Mesodermal cell (in vitro differentiated cells): ENCODE measurements at regions not wholly inside any gene's neighbourhood (a gene's known extent, or its start where the extent isn't known, plus 50 kb on each side); places are given as distances from the start of the nearest gene placed in this dataset.
"Not testable (repeated sequence)": the region's sequence is repeated elsewhere in the genome, so short reads cannot be mapped to it uniquely, and the experiment has no call there.

Experiments used
- H3K27ac ChIP-seq: 2 replicates; pipeline ENCODE4 v1.7.0; 2013; ENCODE audit warnings: mild to moderate bottlenecking, low read depth, low read length, moderate library complexity; ENCODE audit not compliant: severe bottlenecking
- H3K36me3 ChIP-seq: 2 replicates; pipeline ENCODE4 v1.7.1; 2013; ENCODE audit warnings: mild to moderate bottlenecking, low read length, moderate library complexity; ENCODE audit not compliant: control insufficient read depth, insufficient read depth
- H3K4me1 ChIP-seq: one replicate; pipeline ENCODE4 v1.7.1; 2013; ENCODE audit warnings: mild to moderate bottlenecking, low read length; ENCODE audit not compliant: insufficient read depth, control insufficient read depth, poor library complexity, severe bottlenecking
- H3K4me3 ChIP-seq: 2 replicates; pipeline ENCODE4 v1.7.0; 2013; ENCODE audit warnings: low read length, control low read depth, mild to moderate bottlenecking; ENCODE audit not compliant: insufficient read depth, poor library complexity, severe bottlenecking; ENCODE audit errors: extremely low read depth
- H3K9me3 ChIP-seq: 2 replicates; pipeline ENCODE4 v1.7.1; 2013; ENCODE audit warnings: mild to moderate bottlenecking, low read length, moderate library complexity; ENCODE audit not compliant: control insufficient read depth
- WGBS, 2 experiments: methylation state at CpG; one replicate each; pipeline ENCODE4 v1.1.5; 2013; ENCODE audit warnings: missing lambda C conversion rate in 2 of 2; ENCODE audit not compliant: insufficient coverage in 2 of 2; 5-methylcytosine and 5-hydroxymethylcytosine counted together

GRCh38 chr16:29228664-29229611 lies 177.6 kb downstream of the NPIPB11 start:
- not testable (repeated sequence) for H3K9me3 ChIP-seq, H3K4me1 ChIP-seq, H3K27ac ChIP-seq, H3K36me3 ChIP-seq, H3K4me3 ChIP-seq
- 85 to 90% methylated on average over 10 of the region's 29 CpGs for WGBS, 2 experiments

- H3K9me3 ChIP-seq, H3K4me1 ChIP-seq, H3K27ac ChIP-seq, H3K4me3 ChIP-seq, H3K36me3 ChIP-seq: not testable (repeated sequence)
- 77 to 82% methylated on average over 6 to 7 of the region's 20 CpGs for WGBS, 2 experiments
These were observed 178.5 kb downstream of the NPIPB11 start for GRCh38 chr16:29227751-29228663.

DNA sequence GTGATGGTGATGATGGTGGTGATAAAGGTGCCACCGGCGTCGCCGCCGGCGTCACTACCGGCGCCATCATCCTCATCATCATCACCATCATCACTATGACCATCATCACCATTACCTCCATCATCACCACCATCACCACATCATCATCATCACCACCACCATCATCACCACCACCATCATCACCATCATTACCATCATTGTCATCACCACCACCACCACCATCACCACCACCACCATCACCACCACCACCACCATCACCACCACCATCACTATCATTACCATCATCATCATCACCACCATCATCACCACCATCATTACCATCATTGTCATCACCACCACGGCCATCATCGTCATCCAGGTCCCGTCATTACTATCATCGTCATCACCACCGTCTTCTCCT lies 179.7 kb downstream of the NPIPB11 start:
- H3K36me3 ChIP-seq: no peaks in the 10 kb centered on the region
- H3K9me3 ChIP-seq: no peaks in the 10 kb centered on the region
- H3K4me3 ChIP-seq: no peak overlapping the region
- H3K4me1 ChIP-seq: no peaks in the 10 kb centered on the region
- no CpG with 5 or more reads among the region's 13 CpGs for WGBS, 2 experiments
- H3K27ac ChIP-seq: no peak overlapping the region

GRCh38 chr16:29224675-29225074 lies 181.8 kb downstream of the NPIPB11 start:
- not testable (repeated sequence) for H3K36me3 ChIP-seq, H3K4me3 ChIP-seq, H3K9me3 ChIP-seq, H3K4me1 ChIP-seq, H3K27ac ChIP-seq
- WGBS, 2 experiments: 78 to 83% methylated on average over 1 to 2 of the region's 4 CpGs

DNA sequence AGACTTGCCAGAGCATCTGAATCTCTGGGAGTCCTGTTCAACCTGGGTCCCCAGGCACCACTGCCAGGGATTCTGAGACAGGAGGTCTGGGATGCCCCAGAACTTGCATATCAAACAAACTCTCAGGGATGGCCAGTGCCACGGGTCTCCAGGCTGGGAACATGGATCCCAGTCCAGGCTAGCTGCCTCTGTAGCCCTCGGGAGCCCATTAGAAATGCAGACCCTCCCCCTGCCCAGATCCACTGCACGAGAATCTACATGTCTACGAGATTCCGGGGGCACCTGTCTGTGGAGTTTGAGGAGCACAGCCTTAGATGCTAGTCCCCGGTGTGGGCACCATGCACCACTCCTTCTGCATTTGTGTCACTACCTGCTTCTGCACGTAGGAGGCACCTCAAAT lies 183.9 kb downstream of the NPIPB11 start:
- not testable (repeated sequence) for H3K27ac ChIP-seq, H3K36me3 ChIP-seq, H3K4me1 ChIP-seq, H3K9me3 ChIP-seq, H3K4me3 ChIP-seq
- 88 to 100% methylated on average over 1 to 2 of the region's 7 CpGs for WGBS, 2 experiments

GRCh38 chr16:29222008-29222407 lies 184.5 kb downstream of the NPIPB11 start:
- H3K36me3 ChIP-seq, H3K4me3 ChIP-seq, H3K9me3 ChIP-seq, H3K4me1 ChIP-seq, H3K27ac ChIP-seq: not testable (repeated sequence)
- WGBS, 2 experiments: 100% methylated on average over 1 to 2 of the region's 8 CpGs

- H3K4me1 ChIP-seq, H3K27ac ChIP-seq, H3K36me3 ChIP-seq, H3K4me3 ChIP-seq, H3K9me3 ChIP-seq: not testable (repeated sequence)
- 88 to 94% methylated on average over 8 of the region's 10 CpGs for WGBS, 2 experiments
These were observed 185.1 kb downstream of the NPIPB11 start for GRCh38 chr16:29221281-29221955.

GRCh38 chr16:29220647-29221191 lies 185.8 kb downstream of the NPIPB11 start:
- H3K4me1 ChIP-seq, H3K4me3 ChIP-seq, H3K9me3 ChIP-seq, H3K36me3 ChIP-seq: not testable (repeated sequence)
- peak overlapping the region; percentile 80 for H3K27ac ChIP-seq
- WGBS, 2 experiments: 67 to 69% methylated on average over 15 to 16 of the region's 36 CpGs

DNA sequence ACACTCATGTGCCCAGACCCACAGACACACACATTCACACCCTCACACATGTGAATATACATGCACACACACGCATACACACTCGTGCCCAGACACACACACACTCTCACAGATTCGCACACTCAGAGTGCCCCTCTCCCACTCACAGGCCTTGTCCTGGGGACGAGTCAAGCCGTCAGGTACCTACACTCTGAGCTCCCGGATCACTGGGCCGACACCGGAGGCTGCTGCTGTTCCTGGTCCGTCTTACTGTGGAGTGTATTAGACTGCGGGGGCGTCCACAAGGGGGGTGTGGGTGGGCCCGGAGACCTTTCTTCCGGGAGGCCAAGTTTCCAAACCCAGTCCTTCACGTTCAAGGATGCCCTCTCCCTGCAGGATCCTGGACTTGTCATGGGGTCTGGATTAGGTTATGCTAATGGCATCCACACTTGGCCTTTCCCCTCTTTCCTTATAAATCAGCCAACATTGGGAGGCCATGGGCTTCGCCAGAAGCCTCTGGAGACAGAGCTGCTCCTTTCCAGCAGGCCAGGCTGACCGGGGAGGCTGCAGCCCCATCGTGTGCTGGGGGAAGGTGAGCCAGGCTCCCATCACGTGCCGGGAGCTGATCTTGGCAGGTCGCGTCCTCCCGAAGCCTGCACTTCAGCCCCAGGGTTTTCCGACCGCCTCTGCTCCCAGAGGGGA lies 186.4 kb downstream of the NPIPB11 start:
- not testable (repeated sequence) for H3K36me3 ChIP-seq, H3K9me3 ChIP-seq, H3K4me1 ChIP-seq, H3K4me3 ChIP-seq
- 84% methylated on average over 8 to 22 of the region's 24 CpGs for WGBS, 2 experiments
- H3K27ac ChIP-seq: peak overlapping the region; percentile 80

DNA sequence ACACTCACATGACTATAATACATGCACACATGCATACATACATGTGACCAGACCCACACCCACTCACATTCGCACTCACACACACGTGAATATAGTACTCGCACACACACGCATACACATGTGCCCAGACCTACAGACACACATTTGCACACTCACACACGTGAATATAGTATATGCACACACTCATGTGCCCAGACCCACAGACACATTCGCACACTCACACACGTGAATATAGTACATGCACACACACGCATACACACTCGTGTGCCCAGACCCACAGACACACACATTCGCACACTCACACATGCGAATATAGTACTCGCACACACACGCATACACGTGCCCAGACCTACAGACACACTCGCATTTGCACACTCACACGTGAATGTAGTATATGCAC lies 186.9 kb downstream of the NPIPB11 start:
- not testable (repeated sequence) for H3K9me3 ChIP-seq, H3K36me3 ChIP-seq, H3K4me3 ChIP-seq, H3K27ac ChIP-seq, H3K4me1 ChIP-seq
- WGBS, 2 experiments: 95 to 96% methylated on average over 12 to 16 of the region's 16 CpGs
